ENCODE measurements at regions not wholly inside any gene's neighbourhood (a gene's known extent, or its start where the extent isn't known, plus 50 kb on each side); places are given as distances from the start of the nearest gene placed in this dataset.

- Histone ChIP-seq H3K4me1 (ENCODE audit: control insufficient read depth in 1 of 2, insufficient read depth in 2 of 2, low read length in 2 of 2) (no peaks in the 10 kb centered on the region), H3K4me3 (replicated peaks in 1 of 3; ENCODE audit: low read depth in 2 of 3, low read length in 3 of 3) (no peak overlapping the region), H3K9me3 (replicated peaks in 1 of 2; ENCODE audit: control insufficient read depth in 1 of 2, insufficient read depth in 1 of 2, low read length in 2 of 2) (no peaks in the 10 kb centered on the region), H2AFZ (ENCODE audit: insufficient read depth, low read depth, low read length, poor library complexity, severe bottlenecking) (no peak overlapping the region), H3K4me2 (replicated peaks; ENCODE audit: extremely low read depth, low read length, poor library complexity, severe bottlenecking) (no peak overlapping the region), H3K79me2 (ENCODE audit: insufficient read depth, low read length) (no peaks in the 10 kb centered on the region), H3K9ac (ENCODE audit: insufficient read depth, low read length, poor library complexity, severe bottlenecking) (no peak overlapping the region), H3K27me3 (ENCODE audit: control insufficient read depth in 2 of 2, insufficient read depth in 2 of 2, low read length in 2 of 2) (no peaks in the 10 kb centered on the region), H4K20me1 (ENCODE audit: insufficient read depth, low read length) (no peaks in the 10 kb centered on the region), H3K27ac (ENCODE audit: low read depth in 1 of 2, low read length in 2 of 2) (no peak overlapping the region), H3K36me3 (replicated peaks in 1 of 2; ENCODE audit: control insufficient read depth in 1 of 2, insufficient read depth in 2 of 2, low read length in 2 of 2) (no peaks in the 10 kb centered on the region)
- Mint-ChIP-seq H3K36me3 (no peaks in the 10 kb centered on the region), H3K27me3 (ENCODE audit: low read depth in 3 of 3) (no peaks in the 10 kb centered on the region), H3K9me3 (peaks cover 0 to 6% (median 0%) of the 10 kb centered on the region in 7 donors), H3K27ac (no peak overlapping the region), H3K4me3 (no peak overlapping the region), H3K4me1 (peaks cover 6% of the 10 kb centered on the region)
- intact Hi-C loops (cut with micrococcal nuclease): no loop called here
- TF ChIP-seq CTCF (IDR thresholded peaks at IDR 0.05): no peak
- no peak for DNase-seq
- WGBS (ENCODE audit: insufficient coverage): no CpG with 5 or more reads among the region's 1 CpG
Observed at GRCh38 chrY:7803737-7804136, 892.2 kb upstream of the AMELY start.

- no peak for DNase-seq
- no peak overlapping the region for H3K9ac ChIP-seq (ENCODE audit: insufficient read depth, low read length, poor library complexity, severe bottlenecking)
- H3K27ac Mint-ChIP-seq: no peak overlapping the region
- H3K27ac ChIP-seq (ENCODE audit: low read depth in 1 of 2, low read length in 2 of 2): no peak overlapping the region
- no peak overlapping the region for H3K4me2 ChIP-seq (replicated peaks; ENCODE audit: extremely low read depth, low read length, poor library complexity, severe bottlenecking)
- no peaks in the 10 kb centered on the region for H3K36me3 Mint-ChIP-seq
- H2AFZ ChIP-seq (ENCODE audit: insufficient read depth, low read depth, low read length, poor library complexity, severe bottlenecking): no peak overlapping the region
- no peaks in the 10 kb centered on the region for H4K20me1 ChIP-seq (ENCODE audit: insufficient read depth, low read length)
- H3K27me3 Mint-ChIP-seq (ENCODE audit: low read depth in 3 of 3): peaks cover 0 to 2% (median 0%) of the 10 kb centered on the region in 3 donors
- H3K36me3 ChIP-seq (replicated peaks in 1 of 2; ENCODE audit: control insufficient read depth in 1 of 2, insufficient read depth in 2 of 2, low read length in 2 of 2): no peaks in the 10 kb centered on the region
- no peak overlapping the region for H3K4me3 Mint-ChIP-seq
- H3K4me3 ChIP-seq (replicated peaks in 1 of 3; ENCODE audit: low read depth in 2 of 3, low read length in 3 of 3): no peak overlapping the region
- H3K27me3 ChIP-seq (ENCODE audit: control insufficient read depth in 2 of 2, insufficient read depth in 2 of 2, low read length in 2 of 2): no peaks in the 10 kb centered on the region
- H3K9me3 Mint-ChIP-seq: peaks cover 0 to 6% (median 0%) of the 10 kb centered on the region in 7 donors
- H3K9me3 ChIP-seq (replicated peaks in 1 of 2; ENCODE audit: control insufficient read depth in 1 of 2, insufficient read depth in 1 of 2, low read length in 2 of 2): no peaks in the 10 kb centered on the region
- H3K79me2 ChIP-seq (ENCODE audit: insufficient read depth, low read length): no peaks in the 10 kb centered on the region
- peaks cover 0 to 7% of the 10 kb centered on the region in 2 donors for H3K4me1 ChIP-seq (ENCODE audit: control insufficient read depth in 1 of 2, insufficient read depth in 2 of 2, low read length in 2 of 2)
- intact Hi-C loops (cut with micrococcal nuclease): no loop called here
- TF ChIP-seq CTCF (IDR thresholded peaks at IDR 0.05): no peak
- peaks cover 5% of the 10 kb centered on the region for H3K4me1 Mint-ChIP-seq
Observed at GRCh38 chrY:7796128-7796527, 884.6 kb upstream of the AMELY start.

Data from CD14-positive monocyte (primary cell).